MM.1S (cell line): ENCODE measurements at regions not wholly inside any gene's neighbourhood (a gene's known extent, or its start where the extent isn't known, plus 50 kb on each side); places are given as distances from the start of the nearest gene placed in this dataset.

Experiments used
- EZH2 ChIP-seq: fragments of 300-600 bp; sonication (generic); optimal IDR thresholded peaks from 2 replicates; pipeline ENCODE3; 2017; ENCODE audit warnings: low read depth, mild to moderate bottlenecking, antibody characterized with exemption, low read length, mixed read lengths
- TF ChIP-seq, protein P1 (sequence below): fragments of 300-600 bp; sonication (generic); IDR thresholded peaks from 2 replicates; pipeline ENCODE4 v1.5.1; 2016; ENCODE audit warnings: antibody characterized with exemption, low read length, mixed read lengths

DNA sequence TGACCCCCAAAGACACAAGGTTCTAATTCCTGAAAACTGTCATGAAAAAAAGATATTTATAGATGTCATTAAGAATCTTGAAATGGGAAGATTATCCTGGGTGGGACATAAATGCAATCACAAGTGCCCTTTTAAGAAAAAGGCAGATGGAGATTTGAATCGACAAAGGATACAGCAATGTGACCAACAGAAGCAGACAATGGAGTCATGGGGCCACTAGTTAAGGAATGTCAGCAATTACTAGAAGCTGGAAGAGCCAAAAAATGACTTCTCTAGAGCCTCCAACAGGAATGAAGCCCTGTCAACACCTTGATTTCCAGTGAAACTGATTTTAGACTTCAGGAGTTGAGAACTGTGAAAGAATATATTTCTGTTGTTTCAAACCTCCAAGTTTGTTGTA, 448.5 kb downstream of the MEI4 start:
- TF ChIP-seq, protein P1, sequence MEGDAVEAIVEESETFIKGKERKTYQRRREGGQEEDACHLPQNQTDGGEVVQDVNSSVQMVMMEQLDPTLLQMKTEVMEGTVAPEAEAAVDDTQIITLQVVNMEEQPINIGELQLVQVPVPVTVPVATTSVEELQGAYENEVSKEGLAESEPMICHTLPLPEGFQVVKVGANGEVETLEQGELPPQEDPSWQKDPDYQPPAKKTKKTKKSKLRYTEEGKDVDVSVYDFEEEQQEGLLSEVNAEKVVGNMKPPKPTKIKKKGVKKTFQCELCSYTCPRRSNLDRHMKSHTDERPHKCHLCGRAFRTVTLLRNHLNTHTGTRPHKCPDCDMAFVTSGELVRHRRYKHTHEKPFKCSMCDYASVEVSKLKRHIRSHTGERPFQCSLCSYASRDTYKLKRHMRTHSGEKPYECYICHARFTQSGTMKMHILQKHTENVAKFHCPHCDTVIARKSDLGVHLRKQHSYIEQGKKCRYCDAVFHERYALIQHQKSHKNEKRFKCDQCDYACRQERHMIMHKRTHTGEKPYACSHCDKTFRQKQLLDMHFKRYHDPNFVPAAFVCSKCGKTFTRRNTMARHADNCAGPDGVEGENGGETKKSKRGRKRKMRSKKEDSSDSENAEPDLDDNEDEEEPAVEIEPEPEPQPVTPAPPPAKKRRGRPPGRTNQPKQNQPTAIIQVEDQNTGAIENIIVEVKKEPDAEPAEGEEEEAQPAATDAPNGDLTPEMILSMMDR = no peak
- no peak for TF ChIP-seq EZH2
